Panc1 (cell line): ENCODE measurements at regions not wholly inside any gene's neighbourhood (a gene's known extent, or its start where the extent isn't known, plus 50 kb on each side); places are given as distances from the start of the nearest gene placed in this dataset.
"Not testable (repeated sequence)": the region's sequence is repeated elsewhere in the genome, so short reads cannot be mapped to it uniquely, and the experiment has no call there.

Experiments
- ATAC-seq: fragments of 200-7000 bp; cut with Tn5 transposase; 2 replicates; pipeline ENCODE4 v1.9.1; 2020; ENCODE audit warnings: mild to moderate bottlenecking, moderate library complexity
- BruUV-seq: library from RNA; stranded (reverse); fragments of 400-500 nt; replicated peaks from 2 replicates; lab custom pipeline; 2021; lab: Mats Ljungman, UMichigan
- CTCF ChIA-PET: fragments of 300-600 bp; sonication (Branson Sonifier 250); formaldehyde crosslinking; loops from one replicate; lab custom pipeline; 2022; ENCODE audit warnings: antibody characterized with exemption; lab: Charles Lee
- POLR2A ChIA-PET: fragments of 300-600 bp; sonication (Branson Sonifier 250); formaldehyde crosslinking; loops from one replicate; lab custom pipeline; 2022; ENCODE audit warnings: antibody characterized with exemption; lab: Charles Lee
- DNase-seq: peaks from one replicate; pipeline ENCODE4 v3.0.0-alpha.2; 2010; ENCODE audit warnings: low read depth, low spot score
- H3K27ac ChIP-seq: 2 replicates; pipeline ENCODE4 v1.5.1; 2011; ENCODE audit warnings: mild to moderate bottlenecking, low read length, inconsistent platforms
- H3K27me3 ChIP-seq: fragments of 200-500 bp; sonication (Bioruptor generic); 2 replicates; pipeline ENCODE4 v1.6.0; 2014; ENCODE audit warnings: low read length, inconsistent platforms; ENCODE audit not compliant: control insufficient read depth, insufficient read depth
- H3K36me3 ChIP-seq: fragments of 200-500 bp; sonication (Bioruptor generic); 2 replicates; pipeline ENCODE4 v1.5.1; 2014; ENCODE audit warnings: inconsistent platforms, mild to moderate bottlenecking, low read length, moderate library complexity; ENCODE audit not compliant: control insufficient read depth, insufficient read depth
- H3K4me1 ChIP-seq: 2 replicates; pipeline ENCODE4 v1.5.1; 2011; ENCODE audit warnings: inconsistent platforms, mild to moderate bottlenecking, low read length, moderate library complexity; ENCODE audit not compliant: control insufficient read depth, insufficient read depth
- H3K4me3 ChIP-seq, 2 experiments: 2 replicates each; pipeline ENCODE4 v1.5.1; 2011 to 2012; ENCODE audit warnings: low read depth in 2 of 2, low read length in 2 of 2, mild to moderate bottlenecking in 2 of 2, inconsistent platforms in 1 of 2, moderate library complexity in 1 of 2
- H3K9me3 ChIP-seq: fragments of 200-500 bp; sonication (Bioruptor generic); 2 replicates; pipeline ENCODE4 v1.5.1; 2014; ENCODE audit warnings: low read depth, mild to moderate bottlenecking, inconsistent platforms, low read length, moderate library complexity; ENCODE audit not compliant: control insufficient read depth, insufficient read depth
- CTCF ChIP-seq: fragments of 450-650 bp; IDR thresholded peaks from 2 replicates; pipeline ENCODE4 v1.5.1; 2017; ENCODE audit warnings: mild to moderate bottlenecking
- POLR2AphosphoS5 ChIP-seq: IDR thresholded peaks from 2 replicates; pipeline ENCODE4 v1.6.1; 2012; ENCODE audit warnings: mild to moderate bottlenecking, low read depth, low read length, moderate library complexity
- REST ChIP-seq, 2 experiments: IDR thresholded peaks; 2 replicates each; pipeline ENCODE4 v1.6.1; 2011 to 2012; ENCODE audit warnings: low read depth in 2 of 2, control low read depth in 1 of 2, low read length in 1 of 2, mild to moderate bottlenecking in 1 of 2, moderate library complexity in 1 of 2; ENCODE audit not compliant: insufficient read depth in 1 of 2
- SIN3A ChIP-seq: IDR thresholded peaks from 2 replicates; pipeline ENCODE4 v1.6.1; 2012; ENCODE audit warnings: low read depth, mild to moderate bottlenecking, low read length, moderate library complexity, borderline replicate concordance; ENCODE audit not compliant: insufficient read depth
- TCF7L2 ChIP-seq: IDR thresholded peaks from 2 replicates; pipeline ENCODE4 v1.6.1; 2011; ENCODE audit warnings: mild to moderate bottlenecking, low read depth, low read length, inconsistent platforms
- in situ Hi-C: cut with HindIII; loops from 2 replicates; pipeline ENCODE4 v1.10.0; 2016; ENCODE audit warnings: low sequenced_read_pairs, low pct_unique_long_range_greater_than_20kb
- intact Hi-C: fragments of 100-400 bp; cut with micrococcal nuclease; formaldehyde crosslinking; loops from one replicate; pipeline ENCODE4 v1.10.0; 2022; ENCODE audit not compliant: unreplicated experiment

- Histone ChIP-seq H3K4me3 (no peak overlapping the region), H3K27me3 (no peaks in the 10 kb centered on the region), H3K36me3 (no peaks in the 10 kb centered on the region), H3K4me1 (no peaks in the 10 kb centered on the region), H3K9me3 (no peaks in the 10 kb centered on the region), H3K27ac (no peak overlapping the region)
- ATAC-seq (peak; percentile 74; the same call in 1 of the 2 replicates), DNase-seq (no peak)
- no peak for TF ChIP-seq SIN3A
- no peak for TF ChIP-seq POLR2AphosphoS5
- TF ChIP-seq CTCF: peak; percentile 16; the same call in 1 of the 2 replicates
- intact Hi-C loops (loop anchor here (10.0 kb wide), 1 partner anchor 59 kb away; no protein-coding TSS in a partner anchor), in situ Hi-C loops (no loop called here)
- CTCF ChIA-PET: no interaction called here
- no TSS peak for BruUV-seq
- POLR2A ChIA-PET: no interaction called here
These were observed 419.5 kb downstream of the TMEM121 start for GRCh38 chr14:105945896-105946295.

- intact Hi-C loops: loop anchor here (10.0 kb wide), 1 partner anchor 57 kb away; no protein-coding TSS in a partner anchor
- CTCF ChIA-PET: no interaction called here
- Histone ChIP-seq H3K36me3 (no peaks in the 10 kb centered on the region), H3K4me3 (no peak overlapping the region), H3K9me3 (no peaks in the 10 kb centered on the region), H3K27me3 (no peaks in the 10 kb centered on the region), H3K27ac (no peak overlapping the region), H3K4me1 (no peaks in the 10 kb centered on the region)
- BruUV-seq: no TSS peak
- POLR2A ChIA-PET: interaction anchor here (0.6 kb wide), 1 partner anchor 209 kb away, joined by 3 read pairs; no protein-coding TSS in a partner anchor
- ATAC-seq (no peak), DNase-seq (no peak)
- TF ChIP-seq REST (IDR thresholded peaks at IDR 0.05; ENCODE audit: insufficient read depth in 1 of 2, low read depth in 2 of 2, low read length in 1 of 2): no peak
- no peak for TF ChIP-seq SIN3A
- no peak for TF ChIP-seq TCF7L2
- TF ChIP-seq CTCF: no peak
- TF ChIP-seq POLR2AphosphoS5: no peak
- in situ Hi-C loops: no loop called here
These were observed 421.2 kb downstream of the TMEM121 start for GRCh38 chr14:105947599-105947998.

GRCh38 chr14:105948955-105949354 is 422.6 kb downstream of the TMEM121 start:
- H3K27ac ChIP-seq, DNase-seq, H3K36me3 ChIP-seq, in situ Hi-C loops, BruUV-seq, H3K9me3 ChIP-seq, POLR2A ChIA-PET, ATAC-seq, H3K4me3 ChIP-seq, H3K27me3 ChIP-seq, CTCF ChIA-PET, H3K4me1 ChIP-seq: not testable (repeated sequence)
- intact Hi-C loops: loop anchor here (10.0 kb wide), 1 partner anchor 56 kb away; no protein-coding TSS in a partner anchor

GRCh38 chr14:105950364-105950892 is 424.0 kb downstream of the TMEM121 start:
- H3K9me3 ChIP-seq, ATAC-seq, BruUV-seq, in situ Hi-C loops, H3K27me3 ChIP-seq, DNase-seq, H3K4me1 ChIP-seq, intact Hi-C loops, H3K4me3 ChIP-seq, POLR2A ChIA-PET, H3K36me3 ChIP-seq, H3K27ac ChIP-seq, CTCF ChIA-PET: not testable (repeated sequence)
